ENCODE measurements at regions not wholly inside any gene's neighbourhood (a gene's known extent, or its start where the extent isn't known, plus 50 kb on each side); places are given as distances from the start of the nearest gene placed in this dataset.

- TF ChIP-seq EZH2 (IDR thresholded peaks at IDR 0.05) (no peak), POLR2AphosphoS5 (IDR thresholded peaks at IDR 0.05; ENCODE audit: low read depth, low read length) (no peak), FOSL1 (IDR thresholded peaks at IDR 0.05; ENCODE audit: low read depth) (no peak), POLR2A (IDR thresholded peaks at IDR 0.05; ENCODE audit: borderline replicate concordance, extremely low read depth, insufficient read depth, insufficient read length) (no peak), EGR1 (IDR thresholded peaks at IDR 0.05; ENCODE audit: low read depth) (no peak), EZH2phosphoT487 (IDR thresholded peaks at IDR 0.05; ENCODE audit: borderline replicate concordance) (no peak), SIN3A (IDR thresholded peaks at IDR 0.05; ENCODE audit: low read depth) (no peak), JUND (IDR thresholded peaks at IDR 0.05) (no peak), ZNF274 (IDR thresholded peaks at IDR 0.05; ENCODE audit: low read depth, low read length) (no peak), ZFX (IDR thresholded peaks at IDR 0.05) (no peak), RAD21 (IDR thresholded peaks at IDR 0.05; ENCODE audit: low read depth) (no peak)
- TF ChIP-seq, protein P1, sequence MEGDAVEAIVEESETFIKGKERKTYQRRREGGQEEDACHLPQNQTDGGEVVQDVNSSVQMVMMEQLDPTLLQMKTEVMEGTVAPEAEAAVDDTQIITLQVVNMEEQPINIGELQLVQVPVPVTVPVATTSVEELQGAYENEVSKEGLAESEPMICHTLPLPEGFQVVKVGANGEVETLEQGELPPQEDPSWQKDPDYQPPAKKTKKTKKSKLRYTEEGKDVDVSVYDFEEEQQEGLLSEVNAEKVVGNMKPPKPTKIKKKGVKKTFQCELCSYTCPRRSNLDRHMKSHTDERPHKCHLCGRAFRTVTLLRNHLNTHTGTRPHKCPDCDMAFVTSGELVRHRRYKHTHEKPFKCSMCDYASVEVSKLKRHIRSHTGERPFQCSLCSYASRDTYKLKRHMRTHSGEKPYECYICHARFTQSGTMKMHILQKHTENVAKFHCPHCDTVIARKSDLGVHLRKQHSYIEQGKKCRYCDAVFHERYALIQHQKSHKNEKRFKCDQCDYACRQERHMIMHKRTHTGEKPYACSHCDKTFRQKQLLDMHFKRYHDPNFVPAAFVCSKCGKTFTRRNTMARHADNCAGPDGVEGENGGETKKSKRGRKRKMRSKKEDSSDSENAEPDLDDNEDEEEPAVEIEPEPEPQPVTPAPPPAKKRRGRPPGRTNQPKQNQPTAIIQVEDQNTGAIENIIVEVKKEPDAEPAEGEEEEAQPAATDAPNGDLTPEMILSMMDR (IDR thresholded peaks at IDR 0.05 in 2 of 3, conservative IDR thresholded peaks at IDR 0.05 in 1 of 3; ENCODE audit: borderline replicate concordance in 1 of 3, insufficient read depth in 1 of 3, low read depth in 2 of 3, low read length in 2 of 3): no peak
Measured at GRCh38 chr3:168807448-168807847, 711.7 kb upstream of the GOLIM4 start.
